CD4-positive, alpha-beta T cell treated with Interleukin-1 beta for 1 hour (primary cell): ENCODE measurements at regions not wholly inside any gene's neighbourhood (a gene's known extent, or its start where the extent isn't known, plus 50 kb on each side); places are given as distances from the start of the nearest gene placed in this dataset.
"Not testable (repeated sequence)": the region's sequence is repeated elsewhere in the genome, so short reads cannot be mapped to it uniquely, and the experiment has no call there.

Experiments used
- DNase-seq, 2 donors: peaks; one replicate each; pipeline ENCODE4 v3.0.0-alpha.2; 2020 to 2022

- DNase-seq: no peak
These were observed 618.4 kb upstream of the NRP1 start for GRCh38 chr10:33952692-33953360.

GRCh38 chr10:33950206-33950605 is 615.7 kb upstream of the NRP1 start:
- DNase-seq: no peak

- no peak for DNase-seq
These were observed 613.1 kb upstream of the NRP1 start for GRCh38 chr10:33947544-33947943.

- DNase-seq: no peak
These were observed 610.6 kb upstream of the NRP1 start for GRCh38 chr10:33945051-33945450.

GRCh38 chr10:33942508-33942907 is 608.0 kb upstream of the NRP1 start:
- DNase-seq: no peak

- no peak for DNase-seq
These were observed 605.4 kb upstream of the NRP1 start for GRCh38 chr10:33939892-33940291.

GRCh38 chr10:33939410-33939809 is 604.9 kb upstream of the NRP1 start:
- DNase-seq: no peak

- DNase-seq: no peak
These were observed 603.5 kb upstream of the NRP1 start for GRCh38 chr10:33938001-33938400.

GRCh38 chr10:33937036-33937730 is 602.7 kb upstream of the NRP1 start:
- no peak for DNase-seq

- no peak for DNase-seq
These were observed 600.9 kb upstream of the NRP1 start for GRCh38 chr10:33935350-33935749.

GRCh38 chr10:33930079-33930478 is 595.6 kb upstream of the NRP1 start:
- DNase-seq: no peak

GRCh38 chr10:33927347-33927746 is 592.9 kb upstream of the NRP1 start:
- no peak for DNase-seq

- no peak for DNase-seq
These were observed 587.6 kb upstream of the NRP1 start for GRCh38 chr10:33921970-33922605.

- DNase-seq: no peak
These were observed 585.9 kb upstream of the NRP1 start for GRCh38 chr10:33920351-33920750.

- no peak for DNase-seq
These were observed 584.8 kb upstream of the NRP1 start for GRCh38 chr10:33919244-33919643.

GRCh38 chr10:33917069-33917780 is 582.8 kb upstream of the NRP1 start:
- no peak for DNase-seq

- DNase-seq: no peak
These were observed 580.3 kb upstream of the NRP1 start for GRCh38 chr10:33914746-33915145.

GRCh38 chr10:33913194-33913593 is 578.7 kb upstream of the NRP1 start:
- DNase-seq: no peak

GRCh38 chr10:33909476-33909875 is 575.0 kb upstream of the NRP1 start:
- not testable (repeated sequence) for DNase-seq

GRCh38 chr10:33901166-33901565 is 566.7 kb upstream of the NRP1 start:
- no peak for DNase-seq

- no peak for DNase-seq
These were observed 566.1 kb upstream of the NRP1 start for GRCh38 chr10:33900596-33900995.

- no peak for DNase-seq
These were observed 565.4 kb upstream of the NRP1 start for GRCh38 chr10:33899578-33900531.
